GM21576 (cell line): ENCODE measurements at regions not wholly inside any gene's neighbourhood (a gene's known extent, or its start where the extent isn't known, plus 50 kb on each side); places are given as distances from the start of the nearest gene placed in this dataset.

Experiments used
- ATAC-seq: cut with Tn5 transposase; IDR thresholded peaks from one replicate; pipeline ENCODE4 v1.9.1; 2021; ENCODE audit warnings: mild to moderate bottlenecking, moderate library complexity; ENCODE audit not compliant: unreplicated experiment

GRCh38 chr10:113356794-113357680 lies 195.8 kb upstream of the HABP2 start:
- no peak for ATAC-seq

- no peak for ATAC-seq
These were observed 195.1 kb upstream of the HABP2 start for GRCh38 chr10:113357681-113358300.

GRCh38 chr10:113359655-113360054 lies 193.2 kb upstream of the HABP2 start:
- no peak for ATAC-seq

DNA sequence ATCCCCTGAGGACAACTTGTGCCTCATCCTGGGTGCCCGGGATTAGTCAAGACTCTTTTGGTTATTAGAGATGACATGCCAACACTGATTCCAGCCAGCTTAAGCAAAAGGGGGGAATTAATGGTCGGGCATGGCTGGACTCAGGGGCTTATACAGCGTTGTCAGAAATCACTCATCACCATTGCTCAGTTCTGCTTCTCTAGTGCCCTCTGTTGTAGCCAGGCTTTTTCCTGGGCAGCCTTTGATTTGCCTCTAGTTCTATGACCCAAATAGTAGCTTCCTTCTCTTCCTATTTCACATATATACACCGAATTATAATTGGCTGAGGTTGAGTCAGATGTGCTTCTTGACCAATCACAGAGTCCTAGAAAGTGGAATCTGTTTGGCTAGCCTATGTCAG lies 192.0 kb upstream of the HABP2 start:
- ATAC-seq = no peak

DNA sequence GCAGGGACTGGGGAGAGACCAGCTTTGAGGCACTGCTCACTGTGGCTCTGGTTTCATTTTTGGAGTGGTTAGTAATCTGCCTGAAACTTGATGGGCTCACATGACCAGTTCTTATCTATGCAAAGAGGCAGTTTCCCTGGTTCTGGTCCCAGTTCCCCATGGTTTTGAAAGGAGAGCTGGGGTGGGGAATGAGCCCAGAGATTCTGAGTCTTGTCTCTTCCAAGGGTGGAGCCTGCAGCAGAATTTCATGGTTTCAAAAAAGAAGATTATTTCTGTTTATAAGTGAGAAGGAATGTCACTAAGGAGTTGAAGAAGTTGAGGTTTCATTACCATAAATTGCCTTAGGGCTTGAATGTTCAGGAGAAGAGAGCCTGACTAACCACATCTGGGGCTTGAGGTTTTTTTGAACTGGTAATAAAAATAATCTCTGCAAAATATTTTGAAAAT lies 190.2 kb upstream of the HABP2 start:
- ATAC-seq = no peak

DNA sequence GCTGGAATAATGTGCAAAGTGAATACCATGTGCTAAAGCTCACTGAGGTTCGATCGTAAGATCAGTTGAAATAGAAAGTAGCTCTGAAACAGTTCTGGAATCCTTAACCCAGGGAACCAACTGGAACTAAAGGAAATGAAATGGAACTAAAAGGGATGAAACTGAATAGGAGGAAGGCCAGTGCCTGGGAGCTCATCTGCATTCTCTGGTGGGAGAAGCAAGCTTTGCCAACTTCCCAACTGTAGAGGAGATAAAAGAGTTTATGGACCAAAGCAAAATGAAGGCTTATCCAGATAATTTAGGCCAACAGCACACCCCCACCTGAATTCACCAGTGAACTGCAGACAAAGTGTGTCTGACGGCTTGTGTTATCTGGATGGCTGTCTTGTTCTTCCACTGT lies 188.6 kb upstream of the HABP2 start:
- no peak for ATAC-seq

DNA sequence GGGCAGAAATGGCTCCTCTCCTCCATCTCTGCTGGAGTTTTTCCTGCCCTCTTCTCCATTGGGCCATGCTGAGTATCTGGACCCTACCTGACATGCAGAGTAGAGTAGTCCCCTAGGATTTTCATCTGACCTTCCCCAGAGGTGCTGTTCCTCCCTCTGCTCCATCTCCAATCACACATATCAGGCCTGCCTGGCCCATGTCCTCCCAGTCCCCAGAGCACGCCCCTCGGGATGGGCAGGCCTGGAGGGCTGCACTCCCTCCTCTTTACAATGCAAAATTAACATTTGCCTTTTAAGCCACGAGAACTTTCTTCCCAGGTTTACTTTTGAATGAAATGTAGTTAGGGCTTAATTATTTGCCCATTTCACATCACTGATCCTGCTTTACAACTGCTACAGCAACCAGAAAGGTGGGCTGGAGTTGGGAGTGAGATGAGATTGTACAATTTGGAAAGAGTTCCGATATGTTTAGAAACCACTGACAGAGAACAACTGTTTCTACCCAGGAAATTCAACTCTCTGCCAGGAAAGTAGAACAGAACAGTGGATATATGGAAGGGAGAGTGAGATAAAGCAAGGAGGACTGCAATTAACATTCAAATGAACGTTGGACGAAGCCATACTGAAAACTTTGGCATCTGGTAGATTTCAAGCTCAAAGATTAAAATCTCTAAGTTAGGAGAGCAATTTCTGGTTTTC lies 184.0 kb upstream of the HABP2 start:
- ATAC-seq = no peak

- ATAC-seq = no peak
These were observed 183.5 kb upstream of the HABP2 start for GRCh38 chr10:113369365-113369694.

DNA sequence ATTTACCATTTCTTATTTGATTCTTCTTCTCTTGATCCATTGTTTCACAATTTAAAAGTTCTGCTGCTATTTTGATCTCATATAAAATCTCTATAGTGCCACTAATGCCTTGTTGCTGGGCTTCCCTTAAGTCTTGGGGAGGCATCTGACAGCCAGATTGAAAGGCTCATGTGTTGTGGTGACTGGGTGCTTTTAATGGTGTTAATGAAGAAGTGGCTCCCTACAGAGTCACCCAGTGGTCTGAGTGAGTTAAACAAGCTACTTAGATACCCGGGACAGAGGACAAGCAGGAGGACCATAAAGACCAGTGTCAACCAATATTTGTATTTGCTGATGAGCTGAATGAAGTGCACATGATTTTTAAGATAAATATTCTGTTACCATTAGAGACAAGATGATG lies 176.4 kb upstream of the HABP2 start:
- ATAC-seq = no peak

DNA sequence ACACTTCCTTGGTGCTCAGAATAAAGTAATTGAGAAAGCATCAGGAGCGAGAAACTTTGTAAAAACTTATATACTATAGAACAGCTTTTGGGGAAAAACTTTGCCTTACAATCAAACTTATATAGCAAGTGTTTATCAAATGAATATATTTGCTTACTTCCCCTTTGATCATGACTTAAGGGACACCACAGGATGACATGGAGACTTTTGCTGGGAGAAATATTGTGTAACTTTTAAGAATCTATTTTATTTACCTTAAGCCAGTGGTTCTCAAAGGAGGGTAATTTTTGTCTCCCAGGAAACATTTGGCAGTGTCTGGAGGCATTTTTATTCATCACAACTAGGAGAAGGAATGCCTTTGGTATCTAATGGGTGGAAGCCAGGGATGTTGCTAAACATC lies 173.8 kb upstream of the HABP2 start:
- ATAC-seq = no peak

GRCh38 chr10:113381416-113381815 lies 171.4 kb upstream of the HABP2 start:
- no peak for ATAC-seq

DNA sequence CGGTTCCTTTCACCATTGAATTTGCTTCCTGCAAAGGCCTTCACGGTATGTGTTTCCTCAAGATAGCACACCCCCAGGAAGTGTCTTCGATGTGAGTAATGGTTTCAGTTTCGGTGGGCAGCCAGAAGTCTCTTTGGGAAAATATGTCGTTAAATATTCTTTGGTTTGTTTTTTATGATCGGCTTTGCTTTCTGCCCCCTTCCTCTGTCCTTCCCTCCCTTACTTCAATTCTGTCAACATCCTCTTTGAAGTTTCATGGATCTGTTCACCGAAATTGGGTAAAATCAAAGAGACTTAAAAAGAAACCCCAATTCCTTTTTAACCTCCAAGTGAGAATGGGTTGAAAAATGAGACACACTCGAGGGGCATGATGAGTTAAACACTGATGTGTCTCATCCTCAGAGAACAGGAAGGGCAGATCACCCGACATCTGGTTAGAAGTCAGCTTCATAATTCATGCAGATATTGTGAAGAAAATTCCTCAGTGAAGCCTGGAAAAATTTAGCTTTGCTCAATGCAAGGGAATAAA lies 170.8 kb upstream of the HABP2 start:
- ATAC-seq = no peak

DNA sequence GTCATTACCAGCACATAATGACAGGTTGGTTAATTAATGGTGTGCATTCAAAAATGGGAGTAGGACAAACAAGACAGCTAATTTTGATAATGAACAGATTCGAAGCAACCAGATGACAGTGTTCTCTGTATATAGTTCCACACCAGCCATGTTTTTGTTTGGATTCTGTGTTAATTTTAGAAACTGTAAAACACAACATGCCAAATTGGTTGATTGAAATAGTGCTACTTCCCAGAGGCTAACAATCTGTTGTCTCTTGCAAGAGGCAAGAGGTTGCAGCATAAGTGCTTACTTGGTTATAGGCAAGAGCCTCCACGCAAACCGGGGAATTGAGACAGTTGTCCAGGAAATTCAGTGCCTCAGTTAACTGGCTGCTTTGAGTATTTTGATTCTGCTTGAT lies 170.2 kb upstream of the HABP2 start:
- ATAC-seq = no peak

GRCh38 chr10:113384181-113384580 lies 168.7 kb upstream of the HABP2 start:
- no peak for ATAC-seq

DNA sequence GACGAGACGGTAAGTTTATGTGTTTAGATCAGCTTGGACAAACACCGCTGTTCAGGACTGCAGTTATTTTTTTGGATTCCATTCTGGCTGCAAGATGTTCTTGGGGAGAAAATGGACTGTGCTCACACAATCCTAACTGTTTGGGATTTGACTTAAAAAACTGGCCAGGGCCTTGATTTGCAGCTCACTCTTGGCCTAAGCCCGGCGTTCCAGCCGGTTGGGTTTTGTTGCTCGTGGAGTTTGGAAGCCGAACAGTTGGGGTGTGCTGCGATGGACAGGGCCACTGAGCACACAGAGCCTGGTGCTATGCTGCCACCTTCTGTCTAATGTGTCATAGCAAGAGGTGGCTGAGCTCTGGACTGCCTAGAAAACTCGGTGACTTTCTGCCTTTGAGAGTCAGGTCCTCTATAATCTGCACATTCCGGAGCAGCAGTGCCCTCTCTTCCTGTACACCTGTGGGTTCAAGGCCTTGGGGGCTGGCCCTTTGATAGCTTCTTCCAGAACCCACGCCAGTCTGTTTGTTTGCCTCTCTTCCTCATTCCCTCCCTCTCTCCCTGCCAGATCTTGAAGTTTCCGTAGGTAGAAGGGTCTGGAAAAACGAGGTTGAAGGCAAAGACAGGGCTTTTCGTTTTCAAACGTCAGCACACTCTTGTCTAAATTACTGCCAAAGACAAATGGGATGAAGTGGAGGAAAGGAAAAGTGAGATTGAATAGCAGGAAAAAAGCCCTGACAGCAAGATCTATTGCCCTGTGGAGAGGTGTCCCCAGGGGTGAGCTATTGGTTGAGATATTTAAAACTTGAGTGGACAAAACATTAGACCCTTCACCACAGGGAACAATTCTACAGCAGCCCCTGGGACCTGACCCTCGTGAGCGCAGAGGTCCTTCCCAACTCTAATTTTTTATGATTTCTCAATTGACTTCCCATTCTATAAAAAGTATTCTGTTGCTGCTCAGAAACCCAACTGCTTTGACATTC lies 167.5 kb upstream of the HABP2 start:
- ATAC-seq = peak; percentile 71

DNA sequence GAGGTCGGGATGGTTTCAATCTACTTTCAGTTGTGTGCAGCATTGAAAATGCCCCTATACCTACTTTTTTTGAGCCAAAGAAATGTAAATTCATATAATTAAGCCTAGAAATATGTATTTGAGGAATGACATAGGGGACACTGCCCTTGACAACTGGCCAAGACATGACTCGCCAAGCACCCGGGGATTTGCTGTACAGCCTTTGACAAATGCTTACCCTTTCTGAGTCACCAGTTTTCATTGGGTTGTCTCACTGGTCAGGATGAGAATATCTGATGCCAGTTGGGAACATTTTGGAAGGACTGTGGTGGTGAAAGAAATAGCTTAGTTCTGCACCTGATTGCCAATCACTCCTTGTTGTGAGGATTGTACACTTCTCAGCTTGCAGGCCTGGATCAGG lies 166.8 kb upstream of the HABP2 start:
- ATAC-seq = no peak

DNA sequence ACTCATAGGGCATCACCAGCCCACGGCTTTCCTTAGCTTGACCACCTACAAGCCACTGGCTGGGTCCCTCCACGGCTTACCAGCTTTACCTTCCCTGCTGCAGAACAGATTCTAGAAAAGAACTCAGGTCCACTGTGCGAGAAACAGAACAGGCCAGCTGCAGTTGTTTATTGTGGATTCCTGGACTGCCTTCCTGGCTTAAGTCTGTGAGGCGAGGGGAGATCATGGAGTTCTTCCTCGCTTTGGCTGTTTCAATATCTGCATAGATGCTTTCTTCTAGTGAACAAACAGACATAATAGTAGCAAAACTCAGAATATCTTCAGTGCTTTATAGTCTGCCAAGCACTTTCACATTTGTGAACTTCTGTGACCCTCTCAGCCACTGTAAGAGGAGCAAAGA lies 162.9 kb upstream of the HABP2 start:
- ATAC-seq = no peak

GRCh38 chr10:113390896-113391295 lies 162.0 kb upstream of the HABP2 start:
- ATAC-seq = no peak

- ATAC-seq = no peak
These were observed 155.8 kb upstream of the HABP2 start for GRCh38 chr10:113397047-113397446.

DNA sequence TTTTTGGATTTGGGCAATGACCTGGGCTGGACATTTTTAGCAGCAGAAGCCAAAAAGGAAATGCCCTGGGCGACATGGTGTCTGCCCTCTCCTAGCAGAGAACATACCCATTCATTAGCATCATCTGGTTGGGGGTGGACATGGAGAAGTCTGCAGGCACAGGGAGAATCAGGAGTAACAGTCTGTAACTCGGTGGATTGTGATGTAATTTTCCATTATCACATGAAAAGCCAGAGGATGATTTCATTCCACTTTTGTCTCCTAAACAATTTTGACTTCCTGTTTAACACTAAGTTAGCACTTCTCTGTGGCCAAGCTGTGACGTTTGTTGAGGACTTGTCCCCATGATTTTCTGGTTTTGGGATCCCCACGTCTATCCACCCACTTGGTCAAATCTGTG lies 153.8 kb upstream of the HABP2 start:
- no peak for ATAC-seq

DNA sequence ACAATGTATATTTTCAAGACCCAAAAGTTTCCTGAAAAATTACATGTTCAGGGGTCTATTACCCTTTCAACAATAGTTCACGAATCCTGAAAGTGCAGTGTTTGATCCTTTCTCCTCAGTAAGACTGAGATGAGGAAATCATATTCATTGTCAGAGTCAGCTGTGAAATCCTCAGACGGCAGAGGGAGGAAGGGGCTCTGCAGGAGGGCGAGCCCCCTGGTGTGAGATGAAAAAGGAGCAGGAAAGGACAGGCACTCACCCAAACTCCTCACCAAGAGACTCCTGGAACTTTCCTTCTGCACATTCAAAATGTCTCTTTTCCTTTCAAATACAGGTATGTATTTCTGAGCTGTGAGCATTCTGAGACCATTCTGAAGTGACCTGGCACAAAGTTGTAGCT lies 150.3 kb upstream of the HABP2 start:
- ATAC-seq = no peak
